IMR-90 (cell line): ENCODE measurements at regions not wholly inside any gene's neighbourhood (a gene's known extent, or its start where the extent isn't known, plus 50 kb on each side); places are given as distances from the start of the nearest gene placed in this dataset.

Experiments
- ATAC-seq: fragments of 200-7000 bp; cut with Tn5 transposase; 2 replicates; pipeline ENCODE4 v1.9.1; 2020; ENCODE audit warnings: low read depth, mild to moderate bottlenecking, moderate library complexity
- BruUV-seq: library from RNA; stranded (reverse); fragments of 400-500 nt; replicated peaks from 2 replicates; lab custom pipeline; 2021; lab: Mats Ljungman, UMichigan
- CTCF ChIA-PET: fragments of 300-600 bp; formaldehyde crosslinking; extraction: SDS; loops from one replicate; lab custom pipeline; 2021; ENCODE audit warnings: antibody characterized with exemption; lab: Yijun Ruan, JAX
- POLR2A ChIA-PET: fragments of 300-600 bp; sonication (Branson Sonifier 250); formaldehyde crosslinking; loops from one replicate; lab custom pipeline; 2022; ENCODE audit warnings: antibody characterized with exemption; ENCODE audit not compliant: unreplicated experiment; lab: Charles Lee
- DNase-seq: peaks from one replicate; pipeline ENCODE4 v3.0.0; 2013
- H2AFZ ChIP-seq: replicated peaks from 2 replicates; pipeline ENCODE3; 2013; ENCODE audit warnings: low read length, mild to moderate bottlenecking; ENCODE audit not compliant: poor library complexity
- H2AK5ac ChIP-seq: 2 replicates; pipeline ENCODE4 v1.6.1; 2013; ENCODE audit warnings: low read depth, low read length, inconsistent platforms
- H2AK9ac ChIP-seq: replicated peaks from 2 replicates; pipeline ENCODE3; 2013; ENCODE audit warnings: mild to moderate bottlenecking, low read depth, low read length, moderate library complexity; ENCODE audit not compliant: poor library complexity
- H2BK120ac ChIP-seq: 2 replicates; pipeline ENCODE4 v1.6.1; 2013; ENCODE audit warnings: low read depth, low read length, inconsistent platforms
- H2BK15ac ChIP-seq: 3 replicates; pipeline ENCODE4 v1.6.1; 2013; ENCODE audit warnings: low read depth, low read length, inconsistent platforms
- H2BK20ac ChIP-seq: 2 replicates; pipeline ENCODE4 v1.6.1; 2013; ENCODE audit warnings: low read depth, mild to moderate bottlenecking, inconsistent platforms, low read length, moderate library complexity
- H2BK5ac ChIP-seq: 2 replicates; pipeline ENCODE4 v1.6.1; 2013; ENCODE audit warnings: mild to moderate bottlenecking, low read depth, low read length, inconsistent platforms; ENCODE audit not compliant: poor library complexity, severe bottlenecking
- H3K14ac ChIP-seq: replicated peaks from 2 replicates; pipeline ENCODE4 v1.6.1; 2013; ENCODE audit warnings: low read depth, low read length, inconsistent platforms
- H3K18ac ChIP-seq: 2 replicates; pipeline ENCODE4 v1.6.1; 2013; ENCODE audit warnings: low read depth, low read length, control low read depth
- H3K23ac ChIP-seq: 2 replicates; pipeline ENCODE4 v1.6.1; 2013; ENCODE audit warnings: low read depth, low read length, inconsistent platforms
- H3K27ac ChIP-seq: 2 replicates; pipeline ENCODE4 v1.5.1; 2013; ENCODE audit warnings: mild to moderate bottlenecking, control low read depth, low read length; ENCODE audit not compliant: insufficient read depth
- H3K27me3 ChIP-seq: 2 replicates; pipeline ENCODE4 v1.6.1; 2013; ENCODE audit warnings: low read length; ENCODE audit not compliant: control insufficient read depth, insufficient read depth
- H3K36me3 ChIP-seq: 2 replicates; pipeline ENCODE4 v1.6.1; 2013; ENCODE audit warnings: low read length, mixed read lengths; ENCODE audit not compliant: control insufficient read depth, insufficient read depth
- H3K4ac ChIP-seq: 2 replicates; pipeline ENCODE4 v1.6.1; 2013; ENCODE audit warnings: low read depth, low read length, inconsistent platforms
- H3K4me1 ChIP-seq: 2 replicates; pipeline ENCODE4 v1.6.1; 2013; ENCODE audit warnings: low read length, mixed read lengths; ENCODE audit not compliant: control insufficient read depth, insufficient read depth
- H3K4me2 ChIP-seq: 2 replicates; pipeline ENCODE4 v1.6.1; 2013; ENCODE audit warnings: low read depth, mild to moderate bottlenecking, control low read depth, low read length, moderate library complexity
- H3K4me3 ChIP-seq: 2 replicates; pipeline ENCODE4 v1.5.1; 2013; ENCODE audit warnings: low read depth, mild to moderate bottlenecking, control low read depth, low read length, moderate library complexity; ENCODE audit not compliant: insufficient read depth
- H3K56ac ChIP-seq: 2 replicates; pipeline ENCODE4 v1.6.1; 2013; ENCODE audit warnings: low read length, inconsistent platforms; ENCODE audit not compliant: insufficient read depth; ENCODE audit errors: extremely low read depth
- H3K79me1 ChIP-seq, 2 experiments: 2 replicates each; pipeline ENCODE4 v1.6.1; 2013; ENCODE audit warnings: low read length in 2 of 2, inconsistent platforms in 1 of 2, low read depth in 1 of 2
- H3K9ac ChIP-seq: 2 replicates; pipeline ENCODE4 v1.6.1; 2013; ENCODE audit warnings: low read depth, low read length, control low read depth
- H3K9me1 ChIP-seq: 2 replicates; pipeline ENCODE4 v1.6.1; 2013; ENCODE audit warnings: low read length, inconsistent platforms; ENCODE audit not compliant: insufficient read depth
- H3K9me3 ChIP-seq: 2 replicates; pipeline ENCODE4 v1.6.1; 2013; ENCODE audit warnings: low read length; ENCODE audit not compliant: control insufficient read depth, insufficient read depth
- H4K20me1 ChIP-seq: 2 replicates; pipeline ENCODE4 v1.6.1; 2013; ENCODE audit warnings: low read length, inconsistent platforms; ENCODE audit not compliant: insufficient read depth
- H4K5ac ChIP-seq: 2 replicates; pipeline ENCODE4 v1.6.1; 2013; ENCODE audit warnings: mild to moderate bottlenecking, low read depth, low read length, control low read depth
- H4K8ac ChIP-seq, 2 experiments: 2 replicates each; pipeline ENCODE4 v1.6.1; 2013; ENCODE audit warnings: low read depth in 2 of 2, low read length in 2 of 2, control low read depth in 1 of 2, inconsistent platforms in 1 of 2
- H4K91ac ChIP-seq: 2 replicates; pipeline ENCODE4 v1.6.1; 2013; ENCODE audit warnings: low read depth, low read length, inconsistent platforms; ENCODE audit not compliant: insufficient read depth
- BHLHE40 ChIP-seq: fragments of 150-350 bp; IDR thresholded peaks from 2 replicates; pipeline ENCODE4 v1.6.1; 2016; ENCODE audit warnings: mild to moderate bottlenecking, low read depth, low read length
- CEBPB ChIP-seq: IDR thresholded peaks from 2 replicates; pipeline ENCODE4 v1.6.1; 2012; ENCODE audit warnings: low read depth, low read length, improper control_type of control experiment
- CHD1 ChIP-seq: IDR thresholded peaks from 2 replicates; pipeline ENCODE4 v1.6.1; 2012; ENCODE audit warnings: low read depth, low read length, improper control_type of control experiment
- ELK1 ChIP-seq: fragments of 150-350 bp; IDR thresholded peaks from 2 replicates; pipeline ENCODE4 v1.6.1; 2016; ENCODE audit warnings: low read depth, mild to moderate bottlenecking, low read length, moderate library complexity, borderline replicate concordance
- FOS ChIP-seq: fragments of 150-350 bp; IDR thresholded peaks from 2 replicates; pipeline ENCODE4 v1.6.1; 2016; ENCODE audit warnings: low read depth, low read length
- MAFK ChIP-seq: IDR thresholded peaks from 2 replicates; pipeline ENCODE4 v1.6.1; 2012; ENCODE audit warnings: low read depth, low read length, improper control_type of control experiment
- MAZ ChIP-seq: IDR thresholded peaks from 2 replicates; pipeline ENCODE4 v1.6.1; 2012; ENCODE audit warnings: low read depth, mild to moderate bottlenecking, low read length, improper control_type of control experiment, moderate library complexity, borderline replicate concordance
- MXI1 ChIP-seq: IDR thresholded peaks from 2 replicates; pipeline ENCODE4 v1.6.1; 2012; ENCODE audit warnings: low read depth, mild to moderate bottlenecking, low read length, moderate library complexity, borderline replicate concordance
- POLR2A ChIP-seq: IDR thresholded peaks from 2 replicates; pipeline ENCODE4 v1.6.1; 2012; ENCODE audit warnings: mild to moderate bottlenecking, low read depth, low read length
- RAD21 ChIP-seq: IDR thresholded peaks from 2 replicates; pipeline ENCODE4 v1.6.1; 2012; ENCODE audit warnings: low read length, improper control_type of control experiment
- RFX5 ChIP-seq: IDR thresholded peaks from 2 replicates; pipeline ENCODE4 v1.8.0; 2012; ENCODE audit warnings: low read depth, mild to moderate bottlenecking, low read length, moderate library complexity
- SMC3 ChIP-seq: fragments of 150-350 bp; IDR thresholded peaks from 2 replicates; pipeline ENCODE4 v1.6.1; 2016; ENCODE audit warnings: low read depth, mild to moderate bottlenecking, antibody characterized with exemption, low read length, moderate library complexity
- USF2 ChIP-seq: fragments of 150-350 bp; IDR thresholded peaks from 2 replicates; pipeline ENCODE4 v1.6.1; 2017; ENCODE audit warnings: mild to moderate bottlenecking, antibody characterized with exemption, low read length, low read depth
- WGBS, 2 experiments: methylation state at CpG; one replicate each; pipeline versions ENCODE4 v1.1.5 to v1.1.7; 2013; ENCODE audit warnings: missing lambda C conversion rate in 2 of 2; ENCODE audit not compliant: insufficient read length in 1 of 2; ENCODE audit errors: extremely low coverage in 2 of 2; 5-methylcytosine and 5-hydroxymethylcytosine counted together
- dilution Hi-C: fragments of 300-500 bp; cut with HindIII; formaldehyde crosslinking; loops from one replicate; pipeline ENCODE4 v1.14.3; 2018; ENCODE audit warnings: low sequenced_read_pairs; ENCODE audit not compliant: unreplicated experiment
- in situ Hi-C: fragments of 300-500 bp; cut with MboI; formaldehyde crosslinking; loops from 3 replicates; pipeline ENCODE4 v1.14.3; 2019; ENCODE audit warnings: low sequenced_read_pairs, inconsistent platforms, mixed read lengths
- intact Hi-C: fragments of 100-400 bp; cut with micrococcal nuclease; formaldehyde crosslinking; loops from 2 replicates; pipeline ENCODE4 v1.10.0; 2022
- TF ChIP-seq, protein P1 (sequence below): conservative IDR thresholded peaks from 2 replicates; pipeline ENCODE4 v1.5.1; 2012; ENCODE audit warnings: mild to moderate bottlenecking, low read depth, low read length, improper control_type of control experiment

GRCh38 chr15:94987085-94987484 is 755.7 kb downstream of the MCTP2 start:
- Histone ChIP-seq H4K91ac (no peak overlapping the region), H3K4me2 (no peak overlapping the region), H2BK15ac (no peak overlapping the region), H3K4me1 (no peaks in the 10 kb centered on the region), H2AFZ (no peak overlapping the region), H3K9me3 (no peaks in the 10 kb centered on the region; the same call in 1 of the 2 replicates), H3K27ac (no peak overlapping the region), H3K27me3 (no peaks in the 10 kb centered on the region), H4K8ac (no peak overlapping the region), H2BK5ac (no peak overlapping the region), H3K4ac (no peak overlapping the region), H3K9ac (no peak overlapping the region), H3K18ac (no peak overlapping the region), H3K36me3 (no peaks in the 10 kb centered on the region), H4K5ac (no peak overlapping the region), H2BK120ac (no peak overlapping the region), H3K56ac (no peak overlapping the region), H3K9me1 (no peaks in the 10 kb centered on the region), H3K23ac (no peak overlapping the region), H3K14ac (no peak overlapping the region), H3K79me1 (no peaks in the 10 kb centered on the region), H2AK9ac (no peak overlapping the region), H2BK20ac (no peak overlapping the region), H3K4me3 (no peak overlapping the region), H4K20me1 (no peaks in the 10 kb centered on the region), H2AK5ac (no peak overlapping the region)
- ChIA-PET CTCF (no interaction called here), POLR2A (no interaction called here)
- no CpG with 5 or more reads among the region's 1 CpG for WGBS, 2 experiments
- TF ChIP-seq POLR2A (no peak), FOS (no peak), MAZ (no peak), BHLHE40 (no peak), CHD1 (no peak), SMC3 (no peak), ELK1 (no peak), CEBPB (no peak), MAFK (no peak), RAD21 (no peak), USF2 (no peak), MXI1 (no peak), RFX5 (no peak)
- TF ChIP-seq, protein P1, sequence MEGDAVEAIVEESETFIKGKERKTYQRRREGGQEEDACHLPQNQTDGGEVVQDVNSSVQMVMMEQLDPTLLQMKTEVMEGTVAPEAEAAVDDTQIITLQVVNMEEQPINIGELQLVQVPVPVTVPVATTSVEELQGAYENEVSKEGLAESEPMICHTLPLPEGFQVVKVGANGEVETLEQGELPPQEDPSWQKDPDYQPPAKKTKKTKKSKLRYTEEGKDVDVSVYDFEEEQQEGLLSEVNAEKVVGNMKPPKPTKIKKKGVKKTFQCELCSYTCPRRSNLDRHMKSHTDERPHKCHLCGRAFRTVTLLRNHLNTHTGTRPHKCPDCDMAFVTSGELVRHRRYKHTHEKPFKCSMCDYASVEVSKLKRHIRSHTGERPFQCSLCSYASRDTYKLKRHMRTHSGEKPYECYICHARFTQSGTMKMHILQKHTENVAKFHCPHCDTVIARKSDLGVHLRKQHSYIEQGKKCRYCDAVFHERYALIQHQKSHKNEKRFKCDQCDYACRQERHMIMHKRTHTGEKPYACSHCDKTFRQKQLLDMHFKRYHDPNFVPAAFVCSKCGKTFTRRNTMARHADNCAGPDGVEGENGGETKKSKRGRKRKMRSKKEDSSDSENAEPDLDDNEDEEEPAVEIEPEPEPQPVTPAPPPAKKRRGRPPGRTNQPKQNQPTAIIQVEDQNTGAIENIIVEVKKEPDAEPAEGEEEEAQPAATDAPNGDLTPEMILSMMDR, result no peak
- dilution Hi-C loops (no loop called here), in situ Hi-C loops (no loop called here), intact Hi-C loops (no loop called here)
- DNase-seq (no peak), ATAC-seq (no peak)
- BruUV-seq, result no TSS peak
